SK-N-SH (cell line): ENCODE measurements at regions not wholly inside any gene's neighbourhood (a gene's known extent, or its start where the extent isn't known, plus 50 kb on each side); places are given as distances from the start of the nearest gene placed in this dataset.
"Not testable (repeated sequence)": the region's sequence is repeated elsewhere in the genome, so short reads cannot be mapped to it uniquely, and the experiment has no call there.

Experiments
- EZH2phosphoT487 ChIP-seq: fragments of 200-600 bp; sonication (generic); IDR thresholded peaks from 2 replicates; pipeline ENCODE4 v1.6.1; 2017; ENCODE audit warnings: low read depth, mixed run types, mild to moderate bottlenecking, antibody characterized with exemption, moderate library complexity, borderline replicate concordance
- POLR2AphosphoS5 ChIP-seq: IDR thresholded peaks from 2 replicates; pipeline ENCODE4 v1.6.1; 2012; ENCODE audit warnings: low read depth, low read length
- RAD21 ChIP-seq: IDR thresholded peaks from 2 replicates; pipeline ENCODE4 v1.6.1; 2012; ENCODE audit warnings: mild to moderate bottlenecking, low read length
- RCOR1 ChIP-seq: fragments of 150-350 bp; IDR thresholded peaks from 2 replicates; pipeline ENCODE4 v1.6.1; 2017; ENCODE audit warnings: antibody characterized with exemption, low read length
- TAF1 ChIP-seq: IDR thresholded peaks from 2 replicates; pipeline ENCODE4 v1.6.1; 2012; ENCODE audit warnings: low read depth, mild to moderate bottlenecking, low read length, moderate library complexity, borderline replicate concordance
- YY1 ChIP-seq: IDR thresholded peaks from 2 replicates; pipeline ENCODE4 v1.4.0; 2012; ENCODE audit warnings: low read depth, mild to moderate bottlenecking
- TF ChIP-seq, protein P1 (sequence below): fragments of 200-600 bp; sonication (generic); IDR thresholded peaks from 2 replicates; pipeline ENCODE4 v1.6.1; 2017; ENCODE audit warnings: antibody characterized with exemption, mild to moderate bottlenecking, moderate library complexity
- TF ChIP-seq, protein P2 (sequence below): IDR thresholded peaks from 2 replicates; pipeline ENCODE4 v1.6.1; 2012; ENCODE audit warnings: mild to moderate bottlenecking, low read depth, low read length, moderate library complexity
- TF ChIP-seq, protein P3 (sequence below): IDR thresholded peaks from 2 replicates; pipeline ENCODE4 v1.4.0; 2012; ENCODE audit warnings: low read depth

DNA sequence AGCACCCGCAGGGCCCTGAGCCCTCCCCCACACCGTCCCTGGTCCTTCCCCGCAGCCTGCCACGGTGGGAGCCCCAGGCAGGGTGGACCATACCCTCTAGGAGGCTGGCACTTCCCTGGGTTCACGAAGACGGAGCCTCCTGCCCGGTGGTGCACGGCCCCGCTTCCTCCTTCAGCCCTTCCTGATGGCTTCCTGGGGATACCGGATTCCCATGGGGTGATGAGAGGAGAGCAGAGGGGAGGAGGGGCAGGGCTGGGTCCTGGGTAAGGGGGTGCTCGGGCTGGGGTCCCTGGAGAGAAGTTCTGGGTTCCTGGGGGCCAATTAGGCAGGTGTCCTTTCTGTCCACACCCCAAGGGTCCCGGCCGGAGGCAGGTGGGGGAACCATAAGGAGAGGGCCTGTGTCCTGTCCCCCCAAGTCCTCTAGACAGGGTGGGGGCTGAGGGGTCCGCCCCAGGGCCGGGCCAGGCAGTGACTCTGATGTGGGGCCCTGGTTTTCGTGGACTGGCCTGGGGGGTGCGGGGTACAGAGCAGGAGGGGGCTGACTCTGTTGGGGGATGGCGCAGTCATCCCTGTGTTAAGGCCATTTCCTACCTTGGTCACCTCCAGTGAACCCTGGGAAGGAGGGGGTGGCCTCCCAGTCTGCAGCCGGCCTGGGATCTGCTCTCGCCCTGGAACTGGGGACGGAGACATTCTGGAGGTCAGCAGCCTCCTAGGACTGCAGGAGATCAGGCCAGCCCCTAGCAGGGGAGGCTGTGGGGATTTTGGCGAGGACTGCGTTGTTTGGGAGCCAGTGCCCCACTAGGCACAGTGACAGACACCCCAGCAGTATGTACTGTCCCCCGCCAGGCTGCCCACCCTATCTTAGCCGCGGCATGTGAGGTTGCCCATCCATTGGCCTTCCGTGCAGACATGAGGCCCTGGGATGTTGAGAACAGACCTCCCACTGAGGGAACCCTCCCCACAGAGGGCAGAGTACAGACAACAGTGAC is 366.4 kb downstream of the TMEM121 start:
- not testable (repeated sequence) for TF ChIP-seq POLR2AphosphoS5, TAF1, RAD21, RCOR1, YY1, EZH2phosphoT487
- TF ChIP-seq, protein P1, sequence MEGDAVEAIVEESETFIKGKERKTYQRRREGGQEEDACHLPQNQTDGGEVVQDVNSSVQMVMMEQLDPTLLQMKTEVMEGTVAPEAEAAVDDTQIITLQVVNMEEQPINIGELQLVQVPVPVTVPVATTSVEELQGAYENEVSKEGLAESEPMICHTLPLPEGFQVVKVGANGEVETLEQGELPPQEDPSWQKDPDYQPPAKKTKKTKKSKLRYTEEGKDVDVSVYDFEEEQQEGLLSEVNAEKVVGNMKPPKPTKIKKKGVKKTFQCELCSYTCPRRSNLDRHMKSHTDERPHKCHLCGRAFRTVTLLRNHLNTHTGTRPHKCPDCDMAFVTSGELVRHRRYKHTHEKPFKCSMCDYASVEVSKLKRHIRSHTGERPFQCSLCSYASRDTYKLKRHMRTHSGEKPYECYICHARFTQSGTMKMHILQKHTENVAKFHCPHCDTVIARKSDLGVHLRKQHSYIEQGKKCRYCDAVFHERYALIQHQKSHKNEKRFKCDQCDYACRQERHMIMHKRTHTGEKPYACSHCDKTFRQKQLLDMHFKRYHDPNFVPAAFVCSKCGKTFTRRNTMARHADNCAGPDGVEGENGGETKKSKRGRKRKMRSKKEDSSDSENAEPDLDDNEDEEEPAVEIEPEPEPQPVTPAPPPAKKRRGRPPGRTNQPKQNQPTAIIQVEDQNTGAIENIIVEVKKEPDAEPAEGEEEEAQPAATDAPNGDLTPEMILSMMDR, result not testable (repeated sequence)
- TF ChIP-seq, protein P2, sequence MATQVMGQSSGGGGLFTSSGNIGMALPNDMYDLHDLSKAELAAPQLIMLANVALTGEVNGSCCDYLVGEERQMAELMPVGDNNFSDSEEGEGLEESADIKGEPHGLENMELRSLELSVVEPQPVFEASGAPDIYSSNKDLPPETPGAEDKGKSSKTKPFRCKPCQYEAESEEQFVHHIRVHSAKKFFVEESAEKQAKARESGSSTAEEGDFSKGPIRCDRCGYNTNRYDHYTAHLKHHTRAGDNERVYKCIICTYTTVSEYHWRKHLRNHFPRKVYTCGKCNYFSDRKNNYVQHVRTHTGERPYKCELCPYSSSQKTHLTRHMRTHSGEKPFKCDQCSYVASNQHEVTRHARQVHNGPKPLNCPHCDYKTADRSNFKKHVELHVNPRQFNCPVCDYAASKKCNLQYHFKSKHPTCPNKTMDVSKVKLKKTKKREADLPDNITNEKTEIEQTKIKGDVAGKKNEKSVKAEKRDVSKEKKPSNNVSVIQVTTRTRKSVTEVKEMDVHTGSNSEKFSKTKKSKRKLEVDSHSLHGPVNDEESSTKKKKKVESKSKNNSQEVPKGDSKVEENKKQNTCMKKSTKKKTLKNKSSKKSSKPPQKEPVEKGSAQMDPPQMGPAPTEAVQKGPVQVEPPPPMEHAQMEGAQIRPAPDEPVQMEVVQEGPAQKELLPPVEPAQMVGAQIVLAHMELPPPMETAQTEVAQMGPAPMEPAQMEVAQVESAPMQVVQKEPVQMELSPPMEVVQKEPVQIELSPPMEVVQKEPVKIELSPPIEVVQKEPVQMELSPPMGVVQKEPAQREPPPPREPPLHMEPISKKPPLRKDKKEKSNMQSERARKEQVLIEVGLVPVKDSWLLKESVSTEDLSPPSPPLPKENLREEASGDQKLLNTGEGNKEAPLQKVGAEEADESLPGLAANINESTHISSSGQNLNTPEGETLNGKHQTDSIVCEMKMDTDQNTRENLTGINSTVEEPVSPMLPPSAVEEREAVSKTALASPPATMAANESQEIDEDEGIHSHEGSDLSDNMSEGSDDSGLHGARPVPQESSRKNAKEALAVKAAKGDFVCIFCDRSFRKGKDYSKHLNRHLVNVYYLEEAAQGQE, result not testable (repeated sequence)
- TF ChIP-seq, protein P3, sequence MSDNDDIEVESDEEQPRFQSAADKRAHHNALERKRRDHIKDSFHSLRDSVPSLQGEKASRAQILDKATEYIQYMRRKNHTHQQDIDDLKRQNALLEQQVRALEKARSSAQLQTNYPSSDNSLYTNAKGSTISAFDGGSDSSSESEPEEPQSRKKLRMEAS, result not testable (repeated sequence)
